Neuron (in vitro differentiated cells): ENCODE measurements at regions not wholly inside any gene's neighbourhood (a gene's known extent, or its start where the extent isn't known, plus 50 kb on each side); places are given as distances from the start of the nearest gene placed in this dataset.

Experiments
- H2AFZ ChIP-seq: one replicate; pipeline ENCODE4 v1.6.1; 2013; ENCODE audit warnings: low read depth, mild to moderate bottlenecking, inconsistent platforms, low read length, moderate library complexity
- H3K27me3 ChIP-seq: one replicate; pipeline ENCODE4 v1.6.1; 2013; ENCODE audit warnings: low read length; ENCODE audit not compliant: insufficient read depth
- H3K36me3 ChIP-seq: one replicate; pipeline ENCODE4 v1.6.1; 2013; ENCODE audit warnings: low read length; ENCODE audit not compliant: insufficient read depth
- H3K4me1 ChIP-seq: one replicate; pipeline ENCODE4 v1.6.1; 2013; ENCODE audit warnings: low read length; ENCODE audit not compliant: insufficient read depth
- H3K4me3 ChIP-seq: 2 replicates; pipeline ENCODE4 v1.5.1; 2013; ENCODE audit warnings: mild to moderate bottlenecking, low read length, moderate library complexity
- H3K9me3 ChIP-seq: one replicate; pipeline ENCODE4 v1.6.1; 2013; ENCODE audit warnings: low read length

- Histone ChIP-seq H3K4me1 (no peaks in the 10 kb centered on the region), H3K36me3 (no peaks in the 10 kb centered on the region), H3K4me3 (no peak overlapping the region), H2AFZ (no peak overlapping the region), H3K27me3 (no peaks in the 10 kb centered on the region), H3K9me3 (no peaks in the 10 kb centered on the region)
Observed at GRCh38 chr13:111938741-111939665, 127.9 kb upstream of the SOX1 start.

DNA sequence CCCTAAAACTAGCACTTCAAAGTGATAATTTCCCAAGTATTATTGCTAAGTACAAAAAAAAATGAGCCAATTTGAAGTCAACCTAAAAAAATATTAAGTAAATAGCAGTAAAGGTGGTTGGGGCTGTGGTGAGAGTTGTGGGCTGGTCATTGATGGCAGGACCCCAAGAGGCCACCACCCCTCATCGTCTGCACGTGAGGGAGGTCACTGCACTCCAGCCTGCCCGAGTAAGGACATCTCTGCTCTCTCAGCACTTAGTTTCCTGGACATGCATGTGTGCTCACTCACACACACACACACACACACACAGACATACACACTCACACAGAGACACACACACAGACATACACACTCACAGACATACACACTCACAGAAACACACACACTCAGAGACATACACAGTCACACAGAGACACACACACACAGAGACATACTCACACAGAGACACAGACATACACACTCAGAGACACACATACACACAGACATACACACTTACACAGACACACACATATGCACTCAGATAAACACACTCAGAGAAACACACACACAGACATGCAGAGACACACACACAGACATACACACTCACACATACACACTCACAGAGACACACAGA lies 127.2 kb upstream of the SOX1 start:
- Histone ChIP-seq H3K36me3 (no peaks in the 10 kb centered on the region), H3K4me1 (no peaks in the 10 kb centered on the region), H3K9me3 (no peaks in the 10 kb centered on the region), H3K27me3 (no peaks in the 10 kb centered on the region), H3K4me3 (no peak overlapping the region), H2AFZ (no peak overlapping the region)

GRCh38 chr13:111940892-111941291 lies 126.1 kb upstream of the SOX1 start:
- no peak overlapping the region for H3K4me3 ChIP-seq
- no peaks in the 10 kb centered on the region for H3K27me3 ChIP-seq
- no peaks in the 10 kb centered on the region for H3K4me1 ChIP-seq
- no peak overlapping the region for H2AFZ ChIP-seq
- H3K36me3 ChIP-seq: no peaks in the 10 kb centered on the region
- H3K9me3 ChIP-seq: no peaks in the 10 kb centered on the region

DNA sequence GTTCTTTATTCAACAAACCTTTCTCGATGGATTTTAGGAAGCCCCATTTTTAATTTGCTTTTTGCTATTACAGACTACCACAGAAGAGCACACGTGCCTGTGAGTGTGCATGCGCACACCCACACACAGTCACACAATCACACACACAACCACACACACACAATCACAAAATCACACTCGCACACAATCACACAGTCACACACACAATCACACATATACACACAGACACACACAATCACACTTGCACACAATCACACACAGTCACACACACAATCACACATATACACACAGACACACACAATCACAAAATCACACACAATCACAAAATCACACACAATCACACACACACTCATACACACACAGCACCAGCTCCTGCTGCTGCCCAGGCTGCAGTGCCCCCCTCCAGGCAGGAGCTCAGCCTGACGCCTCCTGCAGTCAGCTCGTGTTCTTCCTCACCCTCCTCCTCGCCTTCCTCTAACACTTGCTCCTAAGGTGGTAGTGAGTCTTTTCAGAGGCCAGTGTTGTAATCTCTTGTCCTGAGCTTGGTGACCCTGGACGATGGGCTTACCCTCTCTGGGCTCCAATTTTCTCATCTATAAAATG lies 125.0 kb upstream of the SOX1 start:
- Histone ChIP-seq H3K4me1 (no peaks in the 10 kb centered on the region), H2AFZ (no peak overlapping the region), H3K27me3 (no peaks in the 10 kb centered on the region), H3K9me3 (no peaks in the 10 kb centered on the region), H3K4me3 (no peak overlapping the region), H3K36me3 (no peaks in the 10 kb centered on the region)

GRCh38 chr13:111943229-111943795 lies 123.6 kb upstream of the SOX1 start:
- Histone ChIP-seq H2AFZ (no peak overlapping the region), H3K36me3 (no peaks in the 10 kb centered on the region), H3K27me3 (peaks cover 6% of the 10 kb centered on the region), H3K4me3 (no peak overlapping the region), H3K4me1 (no peaks in the 10 kb centered on the region), H3K9me3 (no peaks in the 10 kb centered on the region)

GRCh38 chr13:111944171-111944583 lies 122.8 kb upstream of the SOX1 start:
- Histone ChIP-seq H3K27me3 (peaks cover 7% of the 10 kb centered on the region), H3K9me3 (no peaks in the 10 kb centered on the region), H3K36me3 (no peaks in the 10 kb centered on the region), H3K4me1 (no peaks in the 10 kb centered on the region), H2AFZ (no peak overlapping the region), H3K4me3 (no peak overlapping the region)

DNA sequence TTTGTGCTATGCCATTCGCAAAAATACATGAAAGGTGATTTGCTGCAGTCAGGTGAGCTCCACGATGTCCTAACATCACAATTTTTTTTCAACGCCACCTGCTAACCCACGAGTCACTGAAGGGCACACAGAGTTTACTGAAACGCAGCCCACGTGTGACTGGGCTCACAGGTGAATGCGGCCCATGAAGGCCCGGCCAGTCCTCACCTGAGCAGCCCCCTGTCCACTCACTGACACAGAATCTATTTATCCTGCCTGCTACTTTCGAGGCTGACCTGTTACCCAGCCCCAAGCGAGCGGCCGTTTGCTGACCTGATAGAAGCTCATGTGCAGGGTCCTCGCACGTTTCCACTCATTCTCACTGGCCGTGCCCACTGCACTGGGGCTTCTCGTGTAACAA lies 121.9 kb upstream of the SOX1 start:
- Histone ChIP-seq H3K4me3 (no peak overlapping the region), H3K27me3 (peaks cover 7% of the 10 kb centered on the region), H3K9me3 (no peaks in the 10 kb centered on the region), H2AFZ (no peak overlapping the region), H3K36me3 (no peaks in the 10 kb centered on the region), H3K4me1 (no peaks in the 10 kb centered on the region)

- peaks cover 6% of the 10 kb centered on the region for H3K9me3 ChIP-seq
- peaks cover 7% of the 10 kb centered on the region for H3K27me3 ChIP-seq
- no peak overlapping the region for H3K4me3 ChIP-seq
- no peak overlapping the region for H2AFZ ChIP-seq
- H3K36me3 ChIP-seq: no peaks in the 10 kb centered on the region
- H3K4me1 ChIP-seq: no peaks in the 10 kb centered on the region
Observed at GRCh38 chr13:111946214-111946613, 120.7 kb upstream of the SOX1 start.

GRCh38 chr13:111947026-111947810 lies 119.7 kb upstream of the SOX1 start:
- peaks cover 9% of the 10 kb centered on the region for H3K9me3 ChIP-seq
- no peaks in the 10 kb centered on the region for H3K36me3 ChIP-seq
- peaks cover 7% of the 10 kb centered on the region for H3K27me3 ChIP-seq
- H3K4me1 ChIP-seq: no peaks in the 10 kb centered on the region
- H2AFZ ChIP-seq: no peak overlapping the region
- no peak overlapping the region for H3K4me3 ChIP-seq

GRCh38 chr13:111947876-111948275 lies 119.1 kb upstream of the SOX1 start:
- no peaks in the 10 kb centered on the region for H3K4me1 ChIP-seq
- H3K36me3 ChIP-seq: no peaks in the 10 kb centered on the region
- no peak overlapping the region for H2AFZ ChIP-seq
- peaks cover 7% of the 10 kb centered on the region for H3K27me3 ChIP-seq
- peaks cover 9% of the 10 kb centered on the region for H3K9me3 ChIP-seq
- H3K4me3 ChIP-seq: no peak overlapping the region

- no peaks in the 10 kb centered on the region for H3K4me1 ChIP-seq
- H3K36me3 ChIP-seq: no peaks in the 10 kb centered on the region
- peaks cover 9% of the 10 kb centered on the region for H3K9me3 ChIP-seq
- peaks cover 7% of the 10 kb centered on the region for H3K27me3 ChIP-seq
- no peak overlapping the region for H3K4me3 ChIP-seq
- H2AFZ ChIP-seq: no peak overlapping the region
Observed at GRCh38 chr13:111948281-111948680, 118.7 kb upstream of the SOX1 start.

GRCh38 chr13:111948811-111949210 lies 118.1 kb upstream of the SOX1 start:
- H3K4me1 ChIP-seq: no peaks in the 10 kb centered on the region
- H3K9me3 ChIP-seq: peaks cover 9% of the 10 kb centered on the region
- H3K27me3 ChIP-seq: peaks cover 7% of the 10 kb centered on the region
- no peaks in the 10 kb centered on the region for H3K36me3 ChIP-seq
- no peak overlapping the region for H3K4me3 ChIP-seq
- no peak overlapping the region for H2AFZ ChIP-seq
